RWPE2 (cell line): ENCODE measurements at regions not wholly inside any gene's neighbourhood (a gene's known extent, or its start where the extent isn't known, plus 50 kb on each side); places are given as distances from the start of the nearest gene placed in this dataset.

ENCODE experiments used
- ATAC-seq: fragments of 200-7000 bp; cut with Tn5 transposase; 3 replicates; pipeline ENCODE4 v1.9.1; 2021; ENCODE audit warnings: low read depth
- DNase-seq: peaks from one replicate; pipeline ENCODE4 v3.0.0-alpha.2; 2020; ENCODE audit warnings: low spot score
- H3K27ac ChIP-seq: fragments of 450-650 bp; 2 replicates; pipeline ENCODE4 v1.5.1; 2017; ENCODE audit warnings: mild to moderate bottlenecking; ENCODE audit not compliant: poor library complexity, severe bottlenecking
- H3K27me3 ChIP-seq: fragments of 250-450 bp; sonication (Bioruptor Pico); 2 replicates; pipeline ENCODE4 v1.5.1; 2021; ENCODE audit warnings: mild to moderate bottlenecking, moderate library complexity; ENCODE audit not compliant: insufficient read depth, poor library complexity, severe bottlenecking
- H3K36me3 ChIP-seq: fragments of 250-450 bp; sonication (Bioruptor Pico); 2 replicates; pipeline ENCODE4 v1.5.1; 2020; ENCODE audit warnings: low read depth, mild to moderate bottlenecking, moderate library complexity
- H3K4me1 ChIP-seq: fragments of 250-450 bp; sonication (Bioruptor Pico); 2 replicates; pipeline ENCODE4 v1.5.1; 2021; ENCODE audit warnings: mild to moderate bottlenecking, moderate library complexity; ENCODE audit not compliant: insufficient read depth, poor library complexity, severe bottlenecking
- H3K4me3 ChIP-seq: fragments of 250-450 bp; sonication (Bioruptor Pico); 2 replicates; pipeline ENCODE4 v1.5.1; 2021; ENCODE audit warnings: mild to moderate bottlenecking, moderate library complexity; ENCODE audit not compliant: severe bottlenecking
- H3K9me3 ChIP-seq: fragments of 250-450 bp; sonication (Bioruptor Pico); 2 replicates; pipeline ENCODE4 v1.5.1; 2021; ENCODE audit warnings: mild to moderate bottlenecking, moderate library complexity; ENCODE audit not compliant: severe bottlenecking
- CTCF ChIP-seq: fragments of 450-650 bp; IDR thresholded peaks from one replicate; pipeline ENCODE4 v1.5.1; 2017; ENCODE audit warnings: mild to moderate bottlenecking, moderate library complexity; ENCODE audit not compliant: poor library complexity, severe bottlenecking

GRCh38 chr1:80837066-80837465 lies 963.7 kb upstream of the ADGRL2 start:
- DNase-seq (no peak), ATAC-seq (no peak)
- Histone ChIP-seq H3K27ac (no peak overlapping the region), H3K27me3 (no peaks in the 10 kb centered on the region), H3K4me1 (no peaks in the 10 kb centered on the region), H3K4me3 (no peak overlapping the region), H3K36me3 (no peaks in the 10 kb centered on the region), H3K9me3 (peaks cover 2% of the 10 kb centered on the region)
- TF ChIP-seq CTCF = no peak

DNA sequence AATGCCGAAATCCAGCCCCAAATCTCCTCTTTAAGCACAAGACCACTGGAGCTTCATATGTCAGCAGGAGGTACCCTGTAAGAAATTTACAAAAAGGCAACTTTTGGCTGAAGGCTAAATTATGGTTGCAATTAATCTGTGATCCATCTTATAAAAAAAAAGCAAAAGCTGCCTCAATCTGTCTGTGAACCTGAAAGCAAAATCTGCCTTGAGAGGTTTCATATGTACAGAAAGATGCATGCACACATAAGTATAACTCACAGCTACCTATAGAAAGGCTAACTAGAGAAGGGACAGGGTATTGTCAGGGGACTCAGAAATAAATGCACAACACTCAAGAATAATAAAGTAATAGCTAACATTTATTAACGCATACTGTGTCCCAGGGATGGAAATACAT lies 964.2 kb upstream of the ADGRL2 start:
- no peak overlapping the region for H3K27ac ChIP-seq
- H3K9me3 ChIP-seq = no peaks in the 10 kb centered on the region
- DNase-seq (no peak), ATAC-seq (no peak)
- no peaks in the 10 kb centered on the region for H3K36me3 ChIP-seq
- no peaks in the 10 kb centered on the region for H3K27me3 ChIP-seq
- no peaks in the 10 kb centered on the region for H3K4me1 ChIP-seq
- H3K4me3 ChIP-seq = no peak overlapping the region
- no peak for TF ChIP-seq CTCF

- no peaks in the 10 kb centered on the region for H3K9me3 ChIP-seq
- no peak overlapping the region for H3K27ac ChIP-seq
- H3K36me3 ChIP-seq = no peaks in the 10 kb centered on the region
- H3K27me3 ChIP-seq = no peaks in the 10 kb centered on the region
- no peaks in the 10 kb centered on the region for H3K4me1 ChIP-seq
- DNase-seq = no peak
- no peak for TF ChIP-seq CTCF
- H3K4me3 ChIP-seq = no peak overlapping the region
- ATAC-seq = no peak
Measured at GRCh38 chr1:80827666-80828065, 973.1 kb upstream of the ADGRL2 start.

DNA sequence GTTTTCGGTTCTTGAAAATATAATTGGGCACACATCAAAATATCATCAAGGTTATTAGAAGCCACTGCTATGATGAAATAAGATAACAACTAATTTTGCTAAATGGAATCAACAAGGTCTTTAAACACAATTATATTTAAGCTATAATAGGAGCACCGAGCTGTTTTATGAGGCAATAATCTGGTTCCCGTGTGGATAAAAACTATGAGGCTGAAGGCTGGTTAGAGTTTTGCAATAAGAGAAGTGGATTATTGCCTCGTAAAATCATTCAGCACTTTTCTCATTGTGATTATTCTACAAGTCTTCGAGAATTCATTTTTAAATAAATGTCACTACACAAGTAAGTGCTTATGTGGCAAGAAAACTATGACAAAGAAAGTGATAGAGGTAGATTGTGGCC lies 975.7 kb upstream of the ADGRL2 start:
- H3K9me3 ChIP-seq = no peaks in the 10 kb centered on the region
- no peak for TF ChIP-seq CTCF

GRCh38 chr1:80818211-80818610 lies 982.5 kb upstream of the ADGRL2 start:
- no peak overlapping the region for H3K4me3 ChIP-seq
- DNase-seq (no peak), ATAC-seq (no peak)
- no peaks in the 10 kb centered on the region for H3K27me3 ChIP-seq
- H3K27ac ChIP-seq = no peak overlapping the region
- H3K4me1 ChIP-seq = no peaks in the 10 kb centered on the region
- no peaks in the 10 kb centered on the region for H3K36me3 ChIP-seq
- H3K9me3 ChIP-seq = no peaks in the 10 kb centered on the region
- TF ChIP-seq CTCF = no peak

More for the DNA sequence above, 975.7 kb upstream of the ADGRL2 start:
- H3K27ac ChIP-seq = no peak overlapping the region
- ATAC-seq (no peak), DNase-seq (no peak)
- no peak overlapping the region for H3K4me3 ChIP-seq
- no peaks in the 10 kb centered on the region for H3K27me3 ChIP-seq
- H3K36me3 ChIP-seq = no peaks in the 10 kb centered on the region
- no peaks in the 10 kb centered on the region for H3K4me1 ChIP-seq
